IgD-negative memory B cell (primary cell): ENCODE measurements at regions not wholly inside any gene's neighbourhood (a gene's known extent, or its start where the extent isn't known, plus 50 kb on each side); places are given as distances from the start of the nearest gene placed in this dataset.

Experiments
- H3K27ac Mint-ChIP-seq, 3 donors: one replicate each; pipeline ENCODE4 v1.8.0; 2020 to 2022; ENCODE audit warnings: mild to moderate bottlenecking in 3 of 3, mixed read lengths in 3 of 3, moderate library complexity in 1 of 3
- H3K27me3 Mint-ChIP-seq: one replicate; pipeline ENCODE4 v1.8.0; 2021; ENCODE audit warnings: mixed read lengths
- H3K36me3 Mint-ChIP-seq: one replicate; pipeline ENCODE4 v1.8.0; 2020; ENCODE audit warnings: mild to moderate bottlenecking, mixed read lengths
- H3K4me1 Mint-ChIP-seq, 3 donors: one replicate each; pipeline ENCODE4 v1.8.0; 2020 to 2022; ENCODE audit warnings: mixed read lengths in 3 of 3, mild to moderate bottlenecking in 1 of 3
- H3K4me3 Mint-ChIP-seq, 4 donors: one replicate each; pipeline ENCODE4 v1.8.0; 2020 to 2022; ENCODE audit warnings: mild to moderate bottlenecking in 4 of 4, mixed read lengths in 4 of 4, moderate library complexity in 3 of 4
- H3K9me3 Mint-ChIP-seq, 3 donors: one replicate each; pipeline ENCODE4 v1.8.0; 2020 to 2021; ENCODE audit warnings: mixed read lengths in 3 of 3, mild to moderate bottlenecking in 1 of 3

DNA sequence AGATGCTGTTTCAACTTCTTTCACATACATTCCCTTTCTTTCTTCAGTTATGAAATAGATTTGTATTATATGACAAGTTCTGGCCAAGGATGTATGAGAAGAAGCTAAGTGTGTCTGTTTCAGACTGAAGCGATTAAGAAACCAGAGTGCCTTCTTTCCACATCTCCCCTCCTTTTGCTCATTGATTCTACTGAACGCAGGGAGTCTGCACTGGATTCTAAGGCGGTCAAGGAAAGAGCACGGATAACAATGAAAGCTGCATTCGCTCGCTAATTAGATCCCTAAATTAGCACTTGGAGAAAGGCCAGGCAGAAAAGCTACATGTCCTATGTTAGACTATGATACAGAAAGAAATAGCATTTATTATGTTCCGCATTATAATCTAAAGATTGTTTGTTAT, 267.7 kb downstream of the HAO1 start:
- Mint-ChIP-seq H3K27ac (no peak overlapping the region), H3K4me1 (no peaks in the 10 kb centered on the region), H3K36me3 (no peaks in the 10 kb centered on the region), H3K9me3 (peaks cover 5 to 15% (median 5%) of the 10 kb centered on the region in 3 donors), H3K4me3 (no peak overlapping the region), H3K27me3 (no peaks in the 10 kb centered on the region)

DNA sequence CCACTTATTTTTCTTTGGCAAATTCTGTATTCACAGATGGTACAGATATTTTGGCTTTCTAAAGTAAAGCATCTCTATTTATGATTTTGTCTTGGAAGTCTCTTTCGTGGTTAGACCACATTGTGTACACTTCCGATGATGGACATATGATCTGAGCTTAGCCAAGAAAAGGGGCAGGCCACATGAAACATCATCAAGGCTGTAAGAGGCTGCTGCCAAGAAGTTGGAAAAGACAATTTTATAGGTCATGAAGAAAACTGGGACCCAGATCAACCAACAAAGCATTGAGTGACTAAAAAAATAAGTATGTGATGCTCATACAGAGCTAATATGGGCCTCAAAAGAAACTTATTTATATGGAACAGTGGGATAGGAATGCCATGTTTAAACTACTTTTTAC, 266.4 kb downstream of the HAO1 start:
- H3K36me3 Mint-ChIP-seq, result no peaks in the 10 kb centered on the region
- H3K4me3 Mint-ChIP-seq, result no peak overlapping the region
- H3K4me1 Mint-ChIP-seq, result no peaks in the 10 kb centered on the region
- H3K27ac Mint-ChIP-seq, result no peak overlapping the region
- H3K27me3 Mint-ChIP-seq, result no peaks in the 10 kb centered on the region
- peaks cover 5 to 15% (median 5%) of the 10 kb centered on the region in 3 donors for H3K9me3 Mint-ChIP-seq

DNA sequence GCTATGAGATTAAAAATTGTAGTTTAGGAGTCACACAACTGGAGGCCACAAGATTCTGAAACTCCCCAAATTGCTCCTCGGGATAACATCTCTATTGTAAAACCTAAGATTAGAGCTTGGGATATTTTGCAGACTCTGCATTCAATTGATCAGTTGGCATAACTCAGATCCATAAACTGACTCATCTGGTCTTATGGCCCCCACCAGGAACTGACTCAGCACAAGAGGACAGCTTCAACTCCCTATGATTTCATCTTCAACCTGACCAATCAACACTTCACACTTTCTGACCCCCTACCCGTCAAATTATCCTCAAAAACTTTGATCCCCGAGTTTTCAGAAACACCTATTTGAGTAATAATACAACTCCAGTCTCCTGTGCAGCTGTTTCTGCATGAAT, 257.3 kb downstream of the HAO1 start:
- peaks cover 0 to 5% (median 0%) of the 10 kb centered on the region in 3 donors for H3K9me3 Mint-ChIP-seq
- peak overlapping the region in 1 of 4 donors; percentile 5 for H3K4me3 Mint-ChIP-seq
- no peaks in the 10 kb centered on the region for H3K27me3 Mint-ChIP-seq
- H3K36me3 Mint-ChIP-seq, result no peaks in the 10 kb centered on the region
- H3K4me1 Mint-ChIP-seq, result no peaks in the 10 kb centered on the region
- no peak overlapping the region for H3K27ac Mint-ChIP-seq

DNA sequence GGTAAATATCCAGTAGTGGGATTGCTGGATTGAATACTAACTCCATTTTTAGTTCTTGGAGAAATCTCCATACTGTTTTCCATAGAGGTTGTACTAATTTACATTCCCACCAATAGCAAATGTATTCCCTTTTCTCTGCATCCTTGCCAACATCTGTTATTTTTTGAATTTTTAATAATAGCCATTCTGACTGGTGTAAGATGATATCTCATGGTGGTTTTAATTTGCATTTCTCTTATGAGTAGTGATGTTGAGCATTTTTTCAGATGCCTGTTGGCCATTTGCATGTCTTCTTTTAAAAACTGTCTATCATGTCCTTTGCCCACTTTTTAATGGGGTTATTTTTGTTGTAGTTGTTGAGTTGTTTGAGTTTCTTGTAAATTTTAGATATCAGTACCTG, 253.2 kb downstream of the HAO1 start:
- H3K4me1 Mint-ChIP-seq, result no peaks in the 10 kb centered on the region
- no peaks in the 10 kb centered on the region for H3K36me3 Mint-ChIP-seq
- H3K27me3 Mint-ChIP-seq, result no peaks in the 10 kb centered on the region
- no peak overlapping the region for H3K27ac Mint-ChIP-seq
- peaks cover 0 to 9% (median 2%) of the 10 kb centered on the region in 3 donors for H3K9me3 Mint-ChIP-seq
- no peak overlapping the region for H3K4me3 Mint-ChIP-seq

DNA sequence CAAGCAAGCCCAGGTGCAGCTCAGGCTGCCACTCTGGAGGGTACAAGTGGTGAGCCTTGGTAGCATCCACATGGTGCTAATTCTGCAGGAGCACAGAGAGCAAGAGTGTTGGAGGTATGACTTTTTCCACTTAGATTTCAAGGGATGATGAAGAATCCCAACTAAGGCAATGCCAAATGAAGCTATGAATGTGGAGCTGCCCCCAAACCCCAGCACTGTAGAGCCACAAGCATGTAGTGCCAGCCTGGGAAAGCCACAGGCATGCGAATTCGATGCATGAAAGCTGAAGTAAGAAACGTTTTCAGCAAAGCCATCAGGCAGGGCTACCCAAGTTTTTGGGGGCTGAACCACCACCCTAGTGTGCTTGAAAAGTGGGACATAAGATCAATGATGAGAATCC, 251.1 kb downstream of the HAO1 start:
- H3K4me1 Mint-ChIP-seq, result no peaks in the 10 kb centered on the region
- H3K27me3 Mint-ChIP-seq, result no peaks in the 10 kb centered on the region
- H3K36me3 Mint-ChIP-seq, result no peaks in the 10 kb centered on the region
- no peak overlapping the region for H3K4me3 Mint-ChIP-seq
- H3K9me3 Mint-ChIP-seq, result peaks cover 0 to 4% (median 4%) of the 10 kb centered on the region in 3 donors
- no peak overlapping the region for H3K27ac Mint-ChIP-seq

DNA sequence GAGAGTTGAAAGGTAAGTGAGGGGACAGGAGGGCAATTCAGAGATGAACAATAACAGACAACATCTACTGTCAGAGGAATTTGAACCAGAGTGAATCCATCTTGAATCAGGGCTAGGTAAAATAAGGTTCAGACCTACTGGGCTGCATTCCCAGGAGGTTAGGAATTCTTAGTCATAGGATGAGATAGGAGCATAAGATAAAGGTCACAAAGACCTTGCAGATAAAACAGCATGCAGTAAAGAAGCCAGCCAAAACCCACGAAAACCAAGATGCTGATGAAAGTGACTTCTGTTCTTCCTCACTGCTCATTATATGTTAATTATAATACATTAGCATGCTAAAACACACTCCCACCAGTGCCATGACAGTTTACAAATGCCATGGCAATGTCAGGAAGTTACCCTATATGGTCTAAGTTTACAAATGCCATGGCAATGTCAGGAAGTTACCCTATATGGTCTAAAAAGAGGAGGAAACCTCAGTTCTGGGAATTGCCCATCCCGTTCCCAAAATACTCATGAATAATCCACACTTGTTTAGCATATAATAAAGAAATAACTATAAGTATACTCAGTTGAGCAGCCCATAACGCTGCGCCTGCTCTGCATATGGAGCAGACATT, 248.5 kb downstream of the HAO1 start:
- Mint-ChIP-seq H3K27ac (no peak overlapping the region), H3K27me3 (no peaks in the 10 kb centered on the region), H3K4me3 (no peak overlapping the region), H3K4me1 (no peaks in the 10 kb centered on the region), H3K9me3 (peaks cover 0 to 4% (median 4%) of the 10 kb centered on the region in 3 donors), H3K36me3 (no peaks in the 10 kb centered on the region)

DNA sequence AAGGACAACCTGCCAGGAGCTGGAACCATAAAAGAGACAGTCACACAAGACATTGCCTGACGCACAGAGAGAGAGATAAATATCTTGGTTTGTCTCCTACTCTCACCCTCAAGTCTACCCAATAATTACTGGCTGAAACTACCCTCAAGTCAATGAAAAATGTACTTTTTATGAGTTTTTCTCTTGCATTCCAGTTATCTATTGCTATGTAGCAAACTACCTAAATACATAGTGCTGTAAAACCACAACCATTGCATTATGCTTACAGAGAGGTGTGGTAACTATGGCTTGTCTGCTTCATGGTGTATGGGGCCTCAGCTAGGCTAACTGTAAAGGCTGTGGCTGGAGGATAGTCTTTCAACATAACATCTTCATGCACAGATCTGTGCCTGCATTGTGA, 247.8 kb downstream of the HAO1 start:
- H3K4me3 Mint-ChIP-seq, result no peak overlapping the region
- H3K27ac Mint-ChIP-seq, result no peak overlapping the region
- peaks cover 0 to 7% (median 4%) of the 10 kb centered on the region in 3 donors for H3K9me3 Mint-ChIP-seq
- H3K4me1 Mint-ChIP-seq, result no peaks in the 10 kb centered on the region
- no peaks in the 10 kb centered on the region for H3K36me3 Mint-ChIP-seq
- no peaks in the 10 kb centered on the region for H3K27me3 Mint-ChIP-seq

DNA sequence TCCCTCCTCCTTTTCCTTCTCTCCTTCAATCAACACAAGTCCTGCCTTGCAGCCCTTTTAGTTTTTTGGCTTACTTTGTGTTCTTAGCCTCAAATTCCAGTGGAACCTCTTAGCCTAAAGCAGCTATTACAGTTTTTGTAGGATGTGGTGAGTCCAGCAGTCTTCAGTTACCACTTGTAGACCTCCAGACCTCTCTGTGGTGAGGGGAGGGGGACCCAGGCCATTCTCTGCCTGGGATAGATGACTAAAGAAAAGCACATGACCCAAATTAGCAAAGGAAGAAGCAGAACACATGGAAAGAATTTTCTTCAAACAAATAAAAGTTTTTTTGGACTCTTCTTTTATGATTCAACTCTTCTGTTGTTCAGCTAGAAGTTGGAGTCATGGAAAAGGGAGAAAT, 246.5 kb downstream of the HAO1 start:
- Mint-ChIP-seq H3K27ac (peak overlapping the region in 1 of 3 donors; percentile 74), H3K4me1 (no peaks in the 10 kb centered on the region), H3K27me3 (no peaks in the 10 kb centered on the region), H3K9me3 (peaks cover 0 to 7% (median 2%) of the 10 kb centered on the region in 3 donors), H3K36me3 (no peaks in the 10 kb centered on the region), H3K4me3 (no peak overlapping the region)

DNA sequence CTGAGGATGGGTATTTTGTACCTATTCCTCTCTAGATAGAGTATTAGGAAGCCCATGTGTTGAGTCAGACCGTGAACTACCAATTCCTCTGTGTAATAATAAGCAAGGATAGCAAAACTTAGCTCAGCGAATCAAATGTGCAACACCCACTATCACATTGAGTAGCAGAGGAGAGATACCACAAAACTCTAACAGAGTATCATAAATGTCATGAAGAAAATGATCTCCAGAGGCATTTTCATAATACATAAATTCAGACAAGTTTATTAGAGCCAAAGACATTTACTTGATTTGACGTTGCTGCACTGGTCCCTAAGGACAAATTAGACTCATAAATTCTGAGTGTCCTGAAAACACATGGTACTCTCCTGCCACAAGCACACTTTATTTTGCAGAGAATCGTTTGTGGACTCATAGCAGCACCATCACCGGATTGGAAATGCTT, 245.2 kb downstream of the HAO1 start:
- Mint-ChIP-seq H3K27ac (no peak overlapping the region), H3K27me3 (no peaks in the 10 kb centered on the region), H3K9me3 (peaks cover 0 to 7% (median 2%) of the 10 kb centered on the region in 3 donors), H3K4me3 (no peak overlapping the region), H3K4me1 (no peaks in the 10 kb centered on the region), H3K36me3 (no peaks in the 10 kb centered on the region)

DNA sequence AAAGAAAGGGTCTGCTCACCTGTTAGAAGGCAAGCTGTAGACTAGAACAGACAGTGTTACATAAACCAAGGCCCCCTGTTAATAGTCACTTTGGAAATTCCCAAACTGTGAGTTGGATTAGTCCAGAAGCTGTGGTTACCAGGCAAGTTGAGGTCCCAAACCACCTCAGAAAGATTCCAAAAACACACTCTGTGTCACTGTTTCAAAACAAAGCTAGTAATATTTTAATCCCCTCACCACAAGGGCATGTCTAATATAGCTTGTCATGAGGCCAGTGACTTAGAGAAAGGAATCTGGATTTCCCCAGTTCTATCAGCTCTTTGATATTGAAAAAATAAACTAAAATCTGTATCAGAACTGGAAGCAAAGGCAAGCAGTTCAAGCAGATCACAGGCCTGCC, 244.6 kb downstream of the HAO1 start:
- H3K9me3 Mint-ChIP-seq, result peaks cover 0 to 3% (median 2%) of the 10 kb centered on the region in 3 donors
- H3K27ac Mint-ChIP-seq, result no peak overlapping the region
- H3K4me3 Mint-ChIP-seq, result no peak overlapping the region
- no peaks in the 10 kb centered on the region for H3K27me3 Mint-ChIP-seq
- no peaks in the 10 kb centered on the region for H3K4me1 Mint-ChIP-seq
- no peaks in the 10 kb centered on the region for H3K36me3 Mint-ChIP-seq

DNA sequence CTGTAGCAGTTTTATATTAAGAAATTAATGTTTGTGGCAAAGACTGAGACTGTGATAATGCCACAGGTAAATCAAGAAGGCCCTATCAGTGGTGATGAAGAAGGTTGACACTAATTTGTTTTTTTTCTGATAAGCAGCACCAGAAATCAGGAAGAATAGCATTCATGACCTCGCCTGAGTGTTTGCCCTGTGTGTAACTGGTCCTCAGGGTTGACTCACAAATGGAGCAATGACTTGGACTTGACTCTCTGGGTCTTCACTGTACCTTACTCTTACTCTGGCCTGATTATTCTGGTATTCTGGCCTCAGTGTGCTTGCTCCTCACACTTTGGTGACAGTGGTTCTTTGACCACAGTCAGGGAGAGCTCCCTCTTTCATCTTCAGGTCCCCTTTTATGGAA, 243.9 kb downstream of the HAO1 start:
- Mint-ChIP-seq H3K27ac (no peak overlapping the region), H3K4me3 (no peak overlapping the region), H3K4me1 (no peaks in the 10 kb centered on the region)

DNA sequence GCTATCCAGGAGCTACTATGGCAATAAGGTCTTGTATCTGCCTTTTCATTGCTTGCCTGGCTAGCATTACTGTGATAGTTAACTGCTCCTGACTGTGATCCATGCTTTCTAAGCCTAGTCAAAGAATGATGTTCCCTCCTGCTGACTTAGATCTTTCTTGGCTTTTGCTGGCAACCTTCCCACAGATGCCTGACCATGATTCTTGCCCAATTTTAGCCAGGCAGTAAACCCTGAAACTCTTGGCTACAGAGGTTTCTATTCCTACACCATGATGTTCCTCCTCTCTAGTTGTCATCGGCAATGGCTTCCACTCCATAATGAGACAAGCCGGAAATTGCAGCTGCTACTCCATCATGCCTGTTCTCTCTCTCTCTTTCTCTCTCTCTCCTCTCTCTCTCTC, 238.1 kb downstream of the HAO1 start:
- no peaks in the 10 kb centered on the region for H3K4me1 Mint-ChIP-seq
- no peak overlapping the region for H3K4me3 Mint-ChIP-seq
- no peaks in the 10 kb centered on the region for H3K36me3 Mint-ChIP-seq
- H3K9me3 Mint-ChIP-seq, result peaks cover 0 to 2% (median 0%) of the 10 kb centered on the region in 3 donors
- H3K27ac Mint-ChIP-seq, result no peak overlapping the region
- no peaks in the 10 kb centered on the region for H3K27me3 Mint-ChIP-seq

More for the DNA sequence above, 243.9 kb downstream of the HAO1 start:
- H3K27me3 Mint-ChIP-seq, result no peaks in the 10 kb centered on the region
- H3K9me3 Mint-ChIP-seq, result peaks cover 0 to 3% (median 2%) of the 10 kb centered on the region in 3 donors
- no peaks in the 10 kb centered on the region for H3K36me3 Mint-ChIP-seq

DNA sequence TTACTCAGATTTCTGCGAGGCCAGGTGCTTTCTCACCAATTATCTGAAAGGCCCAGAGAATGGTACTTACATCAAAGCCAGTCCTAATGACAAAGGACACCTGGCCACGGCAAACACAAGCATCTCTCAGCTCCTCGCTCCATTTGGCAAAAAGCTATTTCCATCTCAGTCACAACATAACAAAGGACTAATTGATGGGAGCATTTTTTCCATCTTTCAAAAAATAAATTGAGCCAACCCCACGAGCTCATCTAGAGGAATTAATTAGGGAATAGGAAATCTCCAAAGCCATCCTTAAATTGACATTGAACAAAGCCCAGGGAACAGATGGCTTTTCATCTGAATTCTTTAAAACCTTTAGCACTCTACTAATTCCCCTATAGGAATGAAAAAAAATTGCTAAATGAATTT, 236.7 kb downstream of the HAO1 start:
- Mint-ChIP-seq H3K27me3 (no peaks in the 10 kb centered on the region), H3K9me3 (peaks cover 0 to 2% (median 0%) of the 10 kb centered on the region in 3 donors), H3K36me3 (no peaks in the 10 kb centered on the region), H3K4me1 (no peaks in the 10 kb centered on the region), H3K27ac (no peak overlapping the region), H3K4me3 (no peak overlapping the region)

DNA sequence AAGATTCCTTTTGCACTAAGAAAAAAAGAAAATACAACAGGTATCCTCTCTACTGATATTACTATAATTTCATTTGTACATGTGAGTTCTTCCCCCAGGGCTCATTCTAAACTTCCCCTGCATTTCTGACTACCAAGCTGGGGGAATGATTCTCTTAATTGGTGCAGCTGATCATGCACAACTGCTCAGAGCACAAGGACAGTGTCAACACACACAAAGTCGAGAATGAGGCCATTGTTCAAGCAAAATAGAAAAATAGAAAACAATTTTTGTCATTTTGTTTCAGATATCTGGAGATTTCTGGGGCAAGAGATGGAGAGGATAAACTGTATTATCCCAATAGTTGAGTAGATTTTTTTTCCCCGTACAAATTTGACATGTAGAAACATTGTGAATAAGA, 236.3 kb downstream of the HAO1 start:
- Mint-ChIP-seq H3K9me3 (peaks cover 0 to 2% (median 0%) of the 10 kb centered on the region in 3 donors), H3K4me3 (no peak overlapping the region), H3K4me1 (no peaks in the 10 kb centered on the region), H3K27ac (no peak overlapping the region), H3K27me3 (no peaks in the 10 kb centered on the region), H3K36me3 (no peaks in the 10 kb centered on the region)

DNA sequence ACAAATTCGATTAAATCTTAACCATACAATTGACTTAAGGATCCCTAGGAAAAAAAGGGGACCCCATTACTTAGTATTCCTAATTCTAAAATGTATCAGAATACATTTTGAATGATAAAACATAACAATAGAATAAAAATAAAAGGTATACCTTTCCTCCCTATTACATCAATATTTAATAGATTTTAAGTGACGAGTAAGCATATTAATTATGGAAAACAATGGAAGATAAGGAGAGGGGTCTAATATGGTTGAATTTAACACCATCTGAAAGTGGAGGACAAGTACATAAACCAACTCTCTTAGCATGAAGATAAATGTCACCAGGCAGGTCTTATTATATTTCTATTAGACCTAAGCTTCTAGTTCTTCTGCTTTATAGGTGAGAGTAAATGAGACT, 232.1 kb downstream of the HAO1 start:
- no peaks in the 10 kb centered on the region for H3K4me1 Mint-ChIP-seq
- H3K27ac Mint-ChIP-seq, result no peak overlapping the region
- no peaks in the 10 kb centered on the region for H3K27me3 Mint-ChIP-seq
- H3K4me3 Mint-ChIP-seq, result no peak overlapping the region
- peaks cover 0 to 2% (median 0%) of the 10 kb centered on the region in 3 donors for H3K9me3 Mint-ChIP-seq
- no peaks in the 10 kb centered on the region for H3K36me3 Mint-ChIP-seq

DNA sequence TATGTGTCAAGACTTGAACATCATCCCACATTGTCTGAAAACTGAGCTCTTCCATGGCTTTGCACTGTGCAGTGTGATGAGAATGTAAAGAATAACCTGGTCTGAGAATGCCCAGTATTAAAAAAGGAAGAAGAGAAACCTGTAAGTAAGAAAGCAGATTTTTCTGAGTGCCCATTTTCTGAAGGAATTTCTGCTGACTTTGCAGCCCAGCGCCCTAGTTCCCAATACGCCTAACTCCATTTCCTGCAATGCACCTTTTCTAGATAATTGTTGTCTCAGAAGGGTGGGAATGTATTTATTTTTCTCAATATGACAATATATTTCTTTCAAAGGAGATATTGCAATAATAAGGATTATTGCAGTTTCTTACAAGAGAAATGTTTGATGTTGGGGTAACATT, 231.5 kb downstream of the HAO1 start:
- H3K4me1 Mint-ChIP-seq, result no peaks in the 10 kb centered on the region

More for the DNA sequence above, 231.5 kb downstream of the HAO1 start:
- Mint-ChIP-seq H3K36me3 (no peaks in the 10 kb centered on the region), H3K27me3 (no peaks in the 10 kb centered on the region), H3K27ac (no peak overlapping the region), H3K4me3 (no peak overlapping the region), H3K9me3 (peaks cover 0 to 2% (median 0%) of the 10 kb centered on the region in 3 donors)
